ENCODE measurements at regions not wholly inside any gene's neighbourhood (a gene's known extent, or its start where the extent isn't known, plus 50 kb on each side); places are given as distances from the start of the nearest gene placed in this dataset.

DNA sequence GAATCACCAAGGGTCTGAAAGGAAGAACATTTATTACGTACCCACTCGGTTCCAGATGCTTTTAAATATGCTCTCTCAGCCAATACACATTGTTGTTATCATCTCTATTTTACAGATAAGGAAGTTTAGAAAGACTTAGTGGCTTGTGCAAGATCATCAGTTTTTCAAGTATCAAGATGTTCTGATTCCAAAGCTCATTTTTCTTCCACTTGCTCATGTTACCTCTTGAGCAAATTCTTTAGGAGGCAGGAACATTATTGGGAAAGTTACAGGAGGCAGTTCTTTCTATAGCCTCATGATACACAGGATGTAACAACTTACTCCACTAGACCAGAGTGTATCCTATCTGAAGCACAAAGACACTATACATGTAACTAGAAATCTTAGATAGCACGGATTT lies 65.0 kb upstream of the MMADHC start:
- TF ChIP-seq, protein P1, sequence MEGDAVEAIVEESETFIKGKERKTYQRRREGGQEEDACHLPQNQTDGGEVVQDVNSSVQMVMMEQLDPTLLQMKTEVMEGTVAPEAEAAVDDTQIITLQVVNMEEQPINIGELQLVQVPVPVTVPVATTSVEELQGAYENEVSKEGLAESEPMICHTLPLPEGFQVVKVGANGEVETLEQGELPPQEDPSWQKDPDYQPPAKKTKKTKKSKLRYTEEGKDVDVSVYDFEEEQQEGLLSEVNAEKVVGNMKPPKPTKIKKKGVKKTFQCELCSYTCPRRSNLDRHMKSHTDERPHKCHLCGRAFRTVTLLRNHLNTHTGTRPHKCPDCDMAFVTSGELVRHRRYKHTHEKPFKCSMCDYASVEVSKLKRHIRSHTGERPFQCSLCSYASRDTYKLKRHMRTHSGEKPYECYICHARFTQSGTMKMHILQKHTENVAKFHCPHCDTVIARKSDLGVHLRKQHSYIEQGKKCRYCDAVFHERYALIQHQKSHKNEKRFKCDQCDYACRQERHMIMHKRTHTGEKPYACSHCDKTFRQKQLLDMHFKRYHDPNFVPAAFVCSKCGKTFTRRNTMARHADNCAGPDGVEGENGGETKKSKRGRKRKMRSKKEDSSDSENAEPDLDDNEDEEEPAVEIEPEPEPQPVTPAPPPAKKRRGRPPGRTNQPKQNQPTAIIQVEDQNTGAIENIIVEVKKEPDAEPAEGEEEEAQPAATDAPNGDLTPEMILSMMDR (optimal IDR thresholded peaks at IDR 0.05 in 1 of 3, IDR thresholded peaks at IDR 0.05 in 1 of 3, conservative IDR thresholded peaks at IDR 0.05 in 1 of 3; ENCODE audit: extremely low read depth in 1 of 3, insufficient read depth in 2 of 3, low read length in 3 of 3), result no peak
- TF ChIP-seq EZH2 (IDR thresholded peaks at IDR 0.05; ENCODE audit: low read length), result no peak

Measured in keratinocyte (primary cell).